H1 (cell line): ENCODE measurements at regions not wholly inside any gene's neighbourhood (a gene's known extent, or its start where the extent isn't known, plus 50 kb on each side); places are given as distances from the start of the nearest gene placed in this dataset.

Experiments used
- CTCF ChIA-PET: fragments of 300-600 bp; sonication (Branson Sonifier 250); formaldehyde crosslinking; loops from one replicate; lab custom pipeline; 2021; ENCODE audit not compliant: partially characterized antibody; lab: Charles Lee
- POLR2A ChIA-PET: fragments of 300-600 bp; sonication (Branson Sonifier 250); formaldehyde crosslinking; loops from one replicate; lab custom pipeline; 2021; ENCODE audit warnings: inconsistent platforms; ENCODE audit not compliant: partially characterized antibody; lab: Charles Lee
- DNase-seq, 2 experiments: peaks; one replicate each; pipeline versions ENCODE4 v3.0.0 to v3.0.0-alpha.2; 2010 to 2022; ENCODE audit warnings: low spot score in 2 of 2, low read depth in 1 of 2, mixed read lengths in 1 of 2
- FAIRE-seq: peaks from 2 replicates; lab custom pipeline; 2011; peaks lifted over from hg19 to GRCh38; lab: Jason Lieb, UNC
- H2AFZ ChIP-seq: 2 replicates; pipeline ENCODE4 v1.8.1; 2012; ENCODE audit warnings: low read length, inconsistent platforms
- H2AK5ac ChIP-seq: 2 replicates; pipeline ENCODE4 v1.6.1; 2013; ENCODE audit warnings: low read depth, low read length
- H2BK120ac ChIP-seq: replicated peaks from 2 replicates; pipeline ENCODE3; 2013; ENCODE audit warnings: low read depth, low read length, inconsistent platforms
- H2BK12ac ChIP-seq: 2 replicates; pipeline ENCODE4 v1.6.1; 2013; ENCODE audit warnings: low read depth, low read length
- H2BK15ac ChIP-seq: 2 replicates; pipeline ENCODE4 v1.6.1; 2013; ENCODE audit warnings: low read length
- H2BK20ac ChIP-seq: 2 replicates; pipeline ENCODE4 v1.6.1; 2013; ENCODE audit warnings: low read length
- H2BK5ac ChIP-seq: 2 replicates; pipeline ENCODE4 v1.6.1; 2013; ENCODE audit warnings: low read depth, low read length
- H3K14ac ChIP-seq: 2 replicates; pipeline ENCODE4 v1.6.1; 2013; ENCODE audit warnings: inconsistent platforms; ENCODE audit not compliant: insufficient read length
- H3K18ac ChIP-seq: 2 replicates; pipeline ENCODE4 v1.6.1; 2013; ENCODE audit warnings: low read length; ENCODE audit errors: extremely low read depth
- H3K23ac ChIP-seq: 2 replicates; pipeline ENCODE4 v1.6.1; 2013; ENCODE audit warnings: inconsistent platforms; ENCODE audit not compliant: insufficient read length
- H3K23me2 ChIP-seq: 2 replicates; pipeline ENCODE4 v1.6.1; 2013; ENCODE audit warnings: low read depth, low read length
- H3K27ac ChIP-seq: 2 replicates; pipeline ENCODE4 v1.6.1; 2011; ENCODE audit warnings: low read depth, low read length, inconsistent platforms
- H3K27me3 ChIP-seq, 4 experiments: replicated peaks in 1 of 4; 1 replicate in 1 of 4; 2 replicates in 3 of 4; pipeline versions ENCODE4 v1.6.1 to v1.8.1; 2011 to 2013; ENCODE audit warnings: low read length in 3 of 4, mild to moderate bottlenecking in 3 of 4, inconsistent platforms in 2 of 4, mixed read lengths in 2 of 4, moderate library complexity in 1 of 4; ENCODE audit not compliant: control insufficient read depth in 3 of 4, insufficient read depth in 3 of 4; ENCODE audit errors: extremely low read depth in 1 of 4
- H3K36me3 ChIP-seq, 4 experiments: 2 replicates each; pipeline versions ENCODE4 v1.6.1 to v1.8.1; 2011 to 2013; ENCODE audit warnings: mild to moderate bottlenecking in 4 of 4, low read length in 3 of 4, moderate library complexity in 2 of 4, control low read depth in 1 of 4, inconsistent platforms in 1 of 4; ENCODE audit not compliant: insufficient read depth in 4 of 4, control insufficient read depth in 2 of 4
- H3K4ac ChIP-seq: replicated peaks from 2 replicates; pipeline ENCODE3; 2013; ENCODE audit warnings: low read length, low read depth, mixed read lengths, inconsistent platforms; ENCODE audit not compliant: insufficient read length
- H3K4me1 ChIP-seq, 4 experiments: replicated peaks in 1 of 4; 1 replicate in 1 of 4; 2 replicates in 3 of 4; pipeline versions ENCODE4 v1.6.1 to v1.8.1; 2011 to 2013; ENCODE audit warnings: low read length in 3 of 4, inconsistent platforms in 2 of 4, mixed read lengths in 1 of 4; ENCODE audit not compliant: insufficient read depth in 4 of 4, control insufficient read depth in 3 of 4
- H3K4me2 ChIP-seq, 2 experiments: 2 replicates each; pipeline versions ENCODE4 v1.6.1 to v1.8.1; 2011 to 2013; ENCODE audit warnings: low read depth in 2 of 2, low read length in 2 of 2, control low read depth in 1 of 2, inconsistent platforms in 1 of 2, mild to moderate bottlenecking in 1 of 2; ENCODE audit not compliant: insufficient read depth in 1 of 2
- H3K4me3 ChIP-seq, 4 experiments: fragments of 200-600, 300-600 bp in 1 of 4; sonication (generic), shearing (Covaris generic), sonication (Bioruptor Twin) in 1 of 4; 2 replicates each; pipeline versions ENCODE4 v1.5.1 to v1.8.1; 2011 to 2016; ENCODE audit warnings: low read length in 4 of 4, low read depth in 3 of 4, control low read depth in 2 of 4, inconsistent platforms in 2 of 4, mild to moderate bottlenecking in 2 of 4, mixed read lengths in 1 of 4, moderate library complexity in 1 of 4; ENCODE audit not compliant: insufficient read depth in 2 of 4; ENCODE audit errors: extremely low read depth in 1 of 4
- H3K56ac ChIP-seq: replicated peaks from 2 replicates; pipeline ENCODE3; 2013; ENCODE audit warnings: low read depth, mild to moderate bottlenecking, mixed read lengths, low read length, inconsistent platforms; ENCODE audit not compliant: insufficient read length
- H3K79me1 ChIP-seq: 2 replicates; pipeline ENCODE4 v1.6.1; 2013; ENCODE audit warnings: low read depth, low read length, control low read depth
- H3K79me2 ChIP-seq, 2 experiments: 2 replicates each; pipeline versions ENCODE4 v1.6.1 to v1.8.1; 2012 to 2013; ENCODE audit warnings: low read length in 2 of 2, mild to moderate bottlenecking in 2 of 2, inconsistent platforms in 1 of 2; ENCODE audit not compliant: insufficient read depth in 2 of 2, control insufficient read depth in 1 of 2
- H3K9ac ChIP-seq, 4 experiments: replicated peaks in 1 of 4; 1 replicate in 1 of 4; 2 replicates in 3 of 4; pipeline versions ENCODE4 v1.6.1 to v1.8.1; 2011 to 2013; ENCODE audit warnings: low read depth in 3 of 4, low read length in 3 of 4, control low read depth in 2 of 4, mild to moderate bottlenecking in 2 of 4, moderate library complexity in 2 of 4, inconsistent platforms in 1 of 4; ENCODE audit errors: extremely low read depth in 1 of 4
- H3K9me3 ChIP-seq, 2 experiments: 2 replicates each; pipeline versions ENCODE4 v1.6.1 to v1.8.1; 2012 to 2013; ENCODE audit warnings: mild to moderate bottlenecking in 2 of 2, moderate library complexity in 2 of 2, control low read depth in 1 of 2, inconsistent platforms in 1 of 2, low read depth in 1 of 2, low read length in 1 of 2, mixed read lengths in 1 of 2; ENCODE audit not compliant: insufficient read depth in 2 of 2
- H4K20me1 ChIP-seq, 2 experiments: replicated peaks in 1 of 2; 2 replicates each; pipeline versions ENCODE3 to v1.8.1; 2011 to 2013; ENCODE audit warnings: inconsistent platforms in 2 of 2, low read length in 2 of 2, mild to moderate bottlenecking in 1 of 2; ENCODE audit not compliant: insufficient read depth in 2 of 2, control insufficient read depth in 1 of 2
- H4K5ac ChIP-seq: 2 replicates; pipeline ENCODE4 v1.6.1; 2013; ENCODE audit warnings: low read length, low read depth, mixed read lengths, inconsistent platforms; ENCODE audit not compliant: insufficient read length
- H4K8ac ChIP-seq: 2 replicates; pipeline ENCODE4 v1.8.0; 2013; ENCODE audit warnings: mild to moderate bottlenecking, moderate library complexity, low read length, inconsistent platforms; ENCODE audit not compliant: insufficient read depth; ENCODE audit errors: extremely low read depth
- H4K91ac ChIP-seq: replicated peaks from 2 replicates; pipeline ENCODE3; 2013; ENCODE audit warnings: low read length, mixed read lengths, inconsistent platforms; ENCODE audit not compliant: insufficient read length
- CEBPB ChIP-seq: IDR thresholded peaks from 2 replicates; pipeline ENCODE4 v1.6.1; 2012; ENCODE audit warnings: low read depth, low read length
- E2F6 ChIP-seq: IDR thresholded peaks from 2 replicates; pipeline ENCODE4 v1.6.1; 2012; ENCODE audit warnings: inconsistent platforms
- KDM4A ChIP-seq: IDR thresholded peaks from one replicate; pipeline ENCODE4 v1.7.1; 2012; ENCODE audit warnings: low read depth, mild to moderate bottlenecking, moderate library complexity, low read length, inconsistent platforms; ENCODE audit not compliant: severe bottlenecking
- NRF1 ChIP-seq: IDR thresholded peaks from 2 replicates; pipeline ENCODE4 v1.6.1; 2011; ENCODE audit warnings: mild to moderate bottlenecking, low read depth, low read length, improper control_type of control experiment
- POLR2A ChIP-seq, 2 experiments: IDR thresholded peaks; 1 replicate in 1 of 2; 2 replicates in 1 of 2; pipeline ENCODE4 v1.6.1; 2011; ENCODE audit warnings: low read depth in 2 of 2, low read length in 2 of 2, mild to moderate bottlenecking in 2 of 2; ENCODE audit errors: control extremely low read depth in 1 of 2
- SIX5 ChIP-seq: IDR thresholded peaks from 2 replicates; pipeline ENCODE4 v1.6.1; 2011; ENCODE audit warnings: mild to moderate bottlenecking, low read depth, low read length
- ZNF274 ChIP-seq: IDR thresholded peaks from 2 replicates; pipeline ENCODE4 v1.7.0; 2012; ENCODE audit warnings: low read length, borderline replicate concordance; ENCODE audit errors: extremely low read depth
- WGBS, 2 experiments: shearing (Covaris generic) in 1 of 2; methylation state at CpG; one replicate each; pipeline versions ENCODE4 v1.1.6 to v1.1.7; 2013 to 2015; ENCODE audit warnings: low lambda C conversion rate in 2 of 2, mixed read lengths in 2 of 2, inconsistent platforms in 1 of 2, low coverage in 1 of 2, missing lambda C conversion rate in 1 of 2; ENCODE audit not compliant: insufficient replicate concordance in 2 of 2, insufficient coverage in 1 of 2, insufficient read length in 1 of 2; ENCODE audit errors: extremely low coverage in 1 of 2, missing lambda C conversion rate in 1 of 2; 5-methylcytosine and 5-hydroxymethylcytosine counted together

DNA sequence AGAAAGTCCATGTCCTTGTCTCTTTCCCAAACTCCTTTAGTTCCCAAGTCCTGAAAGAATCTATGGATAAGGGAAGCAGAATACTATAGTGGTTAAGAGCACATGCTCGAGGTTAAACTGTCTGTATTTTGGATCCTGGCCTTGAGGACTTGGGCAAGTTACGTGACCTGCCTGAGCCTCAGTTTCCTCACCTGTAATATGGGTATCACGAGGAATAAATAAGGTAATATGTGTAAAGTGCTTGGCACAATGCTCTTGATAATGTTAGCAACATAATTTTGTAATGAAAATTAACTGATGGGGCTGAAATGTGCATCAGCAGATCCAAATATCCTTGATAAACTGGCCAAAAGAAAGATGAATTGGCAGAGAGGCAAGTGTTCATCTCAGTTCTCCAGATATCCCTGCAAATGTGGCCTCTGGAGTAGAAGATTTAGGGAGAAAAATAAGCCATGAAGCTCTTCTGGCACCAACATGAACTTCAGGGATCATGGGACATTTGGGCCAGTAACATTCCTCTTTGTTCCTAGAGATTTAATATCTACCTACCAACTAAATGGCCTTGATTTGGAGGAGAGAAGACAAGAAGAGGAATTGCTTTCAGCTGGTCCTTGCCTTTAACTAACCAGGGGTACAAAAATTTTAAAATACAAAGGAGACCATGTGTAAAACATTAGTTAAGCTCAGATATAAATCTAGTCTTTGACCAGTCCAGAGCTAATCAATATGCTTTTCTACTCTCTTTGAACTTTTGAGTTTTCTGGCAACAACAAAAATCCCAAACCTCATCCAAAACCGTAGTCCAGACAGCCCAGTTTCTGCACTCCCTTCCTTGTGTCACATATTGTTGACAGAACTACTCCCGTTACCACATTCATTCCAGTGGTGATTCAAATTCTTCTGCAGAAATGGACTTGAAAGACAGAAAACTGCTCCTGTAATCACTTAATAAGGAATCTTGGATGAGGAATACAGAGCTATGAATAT lies 52.7 kb upstream of the EML4 start:
- Histone ChIP-seq H3K79me1 (no peaks in the 10 kb centered on the region), H4K91ac (no peak overlapping the region), H3K27ac (no peak overlapping the region), H4K8ac (no peak overlapping the region), H3K27me3 (peaks cover 0 to 2% (median 0%) of the 10 kb centered on the region in 4 experiments; a peak in 1 of 7 replicates), H3K4me3 (no peak overlapping the region), H2BK5ac (no peak overlapping the region), H3K79me2 (no peaks in the 10 kb centered on the region), H4K5ac (no peak overlapping the region), H3K9ac (no peak overlapping the region), H2AK5ac (no peak overlapping the region), H3K4ac (no peak overlapping the region), H2BK120ac (no peak overlapping the region), H3K9me3 (no peaks in the 10 kb centered on the region), H3K23ac (no peak overlapping the region), H2AFZ (no peak overlapping the region), H2BK12ac (no peak overlapping the region), H3K4me2 (no peak overlapping the region), H3K18ac (no peak overlapping the region), H3K14ac (no peak overlapping the region), H3K23me2 (no peaks in the 10 kb centered on the region), H3K4me1 (peaks cover 0 to 5% (median 4%) of the 10 kb centered on the region in 4 experiments; a peak in 3 of 7 replicates), H2BK15ac (no peak overlapping the region), H2BK20ac (no peak overlapping the region), H3K56ac (no peak overlapping the region), H4K20me1 (no peaks in the 10 kb centered on the region), H3K36me3 (no peaks in the 10 kb centered on the region)
- FAIRE-seq (no peak), DNase-seq (no peak)
- ChIA-PET CTCF (interaction anchor here (0.6 to 5.4 kb wide), 5 partner anchors 11 to 123 kb away, joined by 3 to 33 read pairs (median 4); no protein-coding TSS in a partner anchor), POLR2A (no interaction called here)
- TF ChIP-seq ZNF274 (no peak), SIX5 (no peak), POLR2A (IDR thresholded peaks at IDR 0.05; ENCODE audit: control extremely low read depth in 1 of 2, low read depth in 2 of 2, low read length in 2 of 2) (no peak), NRF1 (no peak), E2F6 (no peak), KDM4A (no peak), CEBPB (no peak)
- 84% methylated on average over 5 of the region's 5 CpGs; no CpG with 5 or more reads in 1 of the 2 experiments for WGBS, 2 experiments
